Stimulated activated CD4-positive, alpha-beta T cell treated with anti-CD3 and anti-CD28 coated beads, Interleukin-1b, Interleukin-23, amount 100 ng/mL, for 4 hours (primary cell): ENCODE measurements at regions not wholly inside any gene's neighbourhood (a gene's known extent, or its start where the extent isn't known, plus 50 kb on each side); places are given as distances from the start of the nearest gene placed in this dataset.

ENCODE experiments used
- DNase-seq, 2 donors: peaks; one replicate each; pipeline ENCODE4 v3.0.0-alpha.2; 2020; ENCODE audit warnings: low read depth in 2 of 2

DNA sequence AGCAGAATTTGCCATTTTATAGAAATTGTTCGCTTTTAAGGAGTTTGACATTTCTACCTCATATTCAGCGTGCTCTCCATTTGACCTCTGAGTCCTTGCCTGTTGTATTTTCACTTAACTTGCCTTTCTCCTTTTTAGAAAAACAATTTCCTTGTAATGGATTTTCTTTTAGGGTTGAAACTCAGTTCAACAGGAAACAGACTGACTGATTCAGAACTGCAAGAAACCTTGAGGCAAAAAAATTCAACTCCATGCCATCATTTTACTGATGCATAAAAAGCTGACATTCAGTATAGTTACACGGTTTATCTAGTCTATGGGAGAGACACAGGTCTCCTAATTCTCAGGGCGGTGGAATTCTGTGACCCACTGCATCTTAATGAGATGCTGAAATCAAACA lies 59.8 kb downstream of the MRPS30 start:
- DNase-seq = no peak

GRCh38 chr5:44869928-44870327 lies 61.2 kb downstream of the MRPS30 start:
- DNase-seq = no peak

DNA sequence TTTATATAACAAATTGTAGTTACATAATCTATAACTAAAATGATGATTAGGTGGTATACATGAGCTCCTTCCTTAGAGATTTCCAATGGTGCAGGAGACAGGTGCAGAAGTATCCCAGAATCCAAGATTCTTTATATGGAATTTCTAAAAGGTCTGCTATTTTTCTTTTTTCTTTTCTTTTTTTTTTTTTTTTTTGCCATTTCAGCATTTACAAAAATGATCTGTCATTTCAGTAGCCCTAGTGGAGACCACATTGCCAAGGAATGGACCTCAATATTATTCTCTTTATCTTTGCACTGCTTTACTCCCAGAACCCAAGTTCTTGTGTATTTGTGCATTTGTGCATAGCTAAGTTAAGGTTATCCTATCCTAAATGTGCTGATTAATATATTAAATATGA lies 61.7 kb downstream of the MRPS30 start:
- DNase-seq = no peak

DNA sequence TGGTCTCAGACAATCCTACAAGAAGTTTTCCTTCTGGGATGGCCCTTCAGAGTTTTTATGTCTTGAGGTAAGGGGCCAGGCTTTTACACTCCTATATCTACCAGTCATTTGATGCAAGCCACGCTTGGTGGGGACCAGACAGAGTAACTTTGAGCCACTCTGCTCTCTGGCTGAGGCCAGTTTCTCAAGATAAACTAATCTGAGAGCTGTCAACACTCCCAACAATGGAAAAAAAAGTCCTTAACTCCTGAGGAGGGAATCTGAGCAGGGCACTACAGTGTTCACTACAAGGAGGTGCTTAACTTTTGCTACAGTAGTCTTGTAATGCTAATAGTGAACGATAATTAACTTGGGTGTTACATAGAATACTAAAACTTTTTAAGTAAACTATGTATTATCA lies 62.7 kb downstream of the MRPS30 start:
- no peak for DNase-seq

- DNase-seq = peak in 1 of 2 donors; percentile 1
Observed at GRCh38 chr5:44875661-44876605, 67.2 kb downstream of the MRPS30 start.

DNA sequence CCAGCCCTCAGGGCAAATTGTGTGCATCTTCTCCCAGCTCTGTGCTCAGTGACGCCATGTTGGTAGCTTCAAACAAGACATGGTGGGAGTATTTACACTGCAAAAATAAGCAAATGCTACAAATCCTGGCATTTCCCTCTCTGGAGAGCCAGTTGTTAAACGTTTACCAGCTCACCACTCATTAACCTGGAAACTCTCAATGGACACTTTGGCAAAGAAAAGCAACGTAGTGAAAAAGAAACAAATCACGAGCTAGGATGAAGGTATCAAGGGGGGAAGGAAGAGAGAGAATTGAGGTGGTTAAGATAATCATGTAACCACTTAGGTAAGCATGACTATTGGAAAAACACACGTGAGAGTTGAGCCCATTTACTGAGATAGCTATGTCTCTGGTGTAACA lies 72.5 kb downstream of the MRPS30 start:
- DNase-seq = no peak

DNA sequence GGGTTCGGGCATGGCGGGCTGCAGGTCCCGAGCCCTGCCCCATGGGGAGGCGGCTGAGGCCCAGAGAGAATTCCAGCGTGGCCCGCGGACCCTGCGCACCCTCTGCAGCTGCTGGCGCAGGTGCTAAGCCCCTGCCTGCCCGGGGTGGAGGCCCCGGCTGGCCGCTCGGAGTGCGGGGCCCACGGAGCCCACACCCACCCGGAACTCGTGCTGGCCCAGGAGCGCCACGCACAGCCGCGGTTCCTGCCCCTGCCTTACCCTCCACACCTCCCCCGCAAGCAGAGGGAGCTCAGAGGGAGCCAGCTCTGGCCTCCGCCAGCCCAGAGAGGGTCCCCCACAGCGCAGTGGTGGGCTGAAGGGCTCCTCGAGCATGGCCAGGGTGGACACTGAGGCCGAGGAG lies 75.3 kb downstream of the MRPS30 start:
- DNase-seq = no peak

- DNase-seq = no peak
Observed at GRCh38 chr5:44885903-44886302, 77.2 kb downstream of the MRPS30 start.

GRCh38 chr5:44887722-44888121 lies 79.0 kb downstream of the MRPS30 start:
- no peak for DNase-seq

- DNase-seq = no peak
Observed at GRCh38 chr5:44888435-44888834, 79.7 kb downstream of the MRPS30 start.

DNA sequence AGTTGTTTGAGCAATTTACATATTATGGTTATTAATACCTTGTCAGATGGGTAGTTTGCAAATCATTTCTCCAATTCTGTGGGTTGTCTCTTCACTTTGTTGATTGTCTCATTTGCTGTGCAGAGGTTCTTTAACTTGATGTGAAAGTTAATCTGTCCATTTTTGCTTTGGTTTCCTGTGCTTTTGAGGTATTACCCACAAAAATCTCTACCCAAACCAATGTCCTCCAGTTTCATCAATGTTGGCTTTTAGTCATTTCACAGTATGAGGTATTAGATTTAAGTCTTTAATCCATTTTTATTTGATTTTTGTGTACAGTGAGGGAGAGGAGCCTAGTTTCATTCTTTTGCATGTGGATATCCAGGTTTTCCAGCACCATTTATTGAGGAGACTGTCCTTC lies 82.4 kb downstream of the MRPS30 start:
- DNase-seq = no peak

GRCh38 chr5:44900273-44900954 lies 91.7 kb downstream of the MRPS30 start:
- DNase-seq = no peak

- DNase-seq = no peak
Observed at GRCh38 chr5:44907396-44907795, 98.6 kb downstream of the MRPS30 start.

GRCh38 chr5:44909004-44909403 lies 100.3 kb downstream of the MRPS30 start:
- no peak for DNase-seq

GRCh38 chr5:44911501-44911900 lies 102.8 kb downstream of the MRPS30 start:
- no peak for DNase-seq

DNA sequence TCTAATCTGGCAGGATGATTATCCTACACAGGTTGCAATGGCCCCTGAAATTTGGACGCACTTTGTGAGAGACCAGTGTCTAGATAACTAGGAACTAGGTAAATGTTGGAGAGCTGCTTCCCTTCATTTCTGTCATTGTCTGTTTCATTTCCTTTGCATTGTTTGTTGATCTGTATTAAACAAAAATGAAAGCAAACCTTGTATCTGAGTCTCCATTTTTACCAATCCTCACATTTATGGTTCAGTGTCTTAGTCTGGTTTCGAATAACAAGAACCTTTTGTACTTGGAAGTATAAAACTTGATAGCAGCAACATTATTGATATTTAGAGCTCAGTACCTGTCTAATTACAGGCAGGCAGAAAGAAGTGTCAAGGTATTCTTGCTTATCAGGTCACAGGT lies 105.5 kb downstream of the MRPS30 start:
- no peak for DNase-seq

GRCh38 chr5:44919560-44919959 lies 110.8 kb downstream of the MRPS30 start:
- no peak for DNase-seq

- no peak for DNase-seq
Observed at GRCh38 chr5:44927115-44927733, 118.5 kb downstream of the MRPS30 start.

DNA sequence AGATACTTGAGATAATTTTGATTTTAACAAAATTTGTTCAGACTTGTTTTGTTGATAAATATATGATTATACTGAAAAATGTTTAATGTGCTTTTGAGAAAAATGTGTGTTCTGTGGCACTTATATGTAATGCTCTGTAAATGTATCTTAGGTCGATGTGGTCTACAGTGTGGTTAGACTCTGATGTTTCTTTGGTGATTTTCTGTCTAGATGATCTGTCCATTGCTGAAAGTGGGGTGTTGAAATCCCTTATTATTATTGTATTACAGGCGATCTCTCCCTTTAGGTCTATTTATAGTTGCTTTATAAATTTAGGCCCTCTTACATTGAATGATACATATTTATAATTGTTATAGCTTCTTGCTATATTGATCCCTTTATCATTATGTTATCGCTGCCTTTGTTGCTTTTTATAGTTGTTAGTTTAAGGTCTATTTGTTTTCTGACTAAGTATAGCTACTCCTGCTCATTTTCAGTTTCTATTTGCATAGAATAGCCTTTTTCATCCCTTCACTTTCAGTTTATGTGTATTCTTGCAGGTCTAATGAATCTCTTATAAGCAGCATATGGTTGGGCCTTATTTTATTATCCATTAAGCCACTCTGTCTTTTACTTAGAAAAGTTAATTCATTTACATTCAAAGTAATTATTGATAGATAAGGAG lies 124.3 kb downstream of the MRPS30 start:
- no peak for DNase-seq

- no peak for DNase-seq
Observed at GRCh38 chr5:44933686-44934085, 124.9 kb downstream of the MRPS30 start.

DNA sequence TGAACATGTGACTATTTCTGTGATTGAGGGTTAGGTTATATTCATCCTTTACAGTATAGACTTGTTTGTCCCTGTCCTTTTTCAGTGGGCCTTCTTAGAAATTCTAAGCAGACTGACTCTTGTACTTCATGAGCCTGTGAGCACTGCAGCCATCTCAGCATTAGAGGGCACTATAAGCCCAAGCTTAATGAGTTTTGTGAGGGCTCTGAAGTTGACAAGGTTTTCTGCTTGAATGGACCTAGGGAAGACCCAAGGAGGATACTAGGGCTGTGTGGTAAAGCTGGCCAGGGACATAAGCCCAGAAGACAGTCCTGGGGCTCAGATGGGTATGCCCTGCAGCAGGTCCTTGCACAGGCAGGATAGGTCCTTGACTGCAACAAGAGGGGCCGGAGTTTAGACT lies 126.5 kb downstream of the MRPS30 start:
- DNase-seq = no peak

GRCh38 chr5:44935871-44936270 lies 127.1 kb downstream of the MRPS30 start:
- no peak for DNase-seq
